ENCODE measurements at regions not wholly inside any gene's neighbourhood (a gene's known extent, or its start where the extent isn't known, plus 50 kb on each side); places are given as distances from the start of the nearest gene placed in this dataset.

GRCh38 chr14:95008445-95009217 is 148.7 kb downstream of the DICER1 start:
- peak; percentile 92 for ATAC-seq
- TF ChIP-seq TCF4 (CRISPR knock-in tag; IDR thresholded peaks at IDR 0.05; ENCODE audit: borderline replicate concordance) (peak; percentile 92), PPARA (CRISPR knock-in tag; IDR thresholded peaks at IDR 0.05; ENCODE audit: borderline replicate concordance) (no peak), TSHZ2 (CRISPR knock-in tag; IDR thresholded peaks at IDR 0.05) (peak; percentile 93), ISL1 (CRISPR knock-in tag; IDR thresholded peaks at IDR 0.05) (peak; percentile 95), PATZ1 (CRISPR knock-in tag; IDR thresholded peaks at IDR 0.05; ENCODE audit: borderline replicate concordance) (peak; percentile 78; the same call in 1 of the 2 replicates), TOX (CRISPR knock-in tag; IDR thresholded peaks at IDR 0.05; ENCODE audit: borderline replicate concordance) (peak; percentile 80; the same call in 1 of the 2 replicates), CSDC2 (CRISPR knock-in tag; IDR thresholded peaks at IDR 0.05) (no peak), ESRRG (CRISPR knock-in tag; IDR thresholded peaks at IDR 0.05) (peak; percentile 73; the same call in 1 of the 2 replicates), ZFP3 (CRISPR knock-in tag; IDR thresholded peaks at IDR 0.05) (0 out of 2 replicates have a peak, but pooled peaks have one; percentile 50), OSR1 (CRISPR knock-in tag; IDR thresholded peaks at IDR 0.05) (no peak), ZC3H10 (CRISPR knock-in tag; IDR thresholded peaks at IDR 0.05) (no peak)
- TF ChIP-seq, protein P1, sequence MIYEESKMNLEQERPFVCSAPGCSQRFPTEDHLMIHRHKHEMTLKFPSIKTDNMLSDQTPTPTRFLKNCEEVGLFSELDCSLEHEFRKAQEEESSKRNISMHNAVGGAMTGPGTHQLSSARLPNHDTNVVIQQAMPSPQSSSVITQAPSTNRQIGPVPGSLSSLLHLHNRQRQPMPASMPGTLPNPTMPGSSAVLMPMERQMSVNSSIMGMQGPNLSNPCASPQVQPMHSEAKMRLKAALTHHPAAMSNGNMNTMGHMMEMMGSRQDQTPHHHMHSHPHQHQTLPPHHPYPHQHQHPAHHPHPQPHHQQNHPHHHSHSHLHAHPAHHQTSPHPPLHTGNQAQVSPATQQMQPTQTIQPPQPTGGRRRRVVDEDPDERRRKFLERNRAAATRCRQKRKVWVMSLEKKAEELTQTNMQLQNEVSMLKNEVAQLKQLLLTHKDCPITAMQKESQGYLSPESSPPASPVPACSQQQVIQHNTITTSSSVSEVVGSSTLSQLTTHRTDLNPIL (CRISPR knock-in tag; IDR thresholded peaks at IDR 0.05; ENCODE audit: low read depth): 0 out of 2 replicates have a peak, but pooled peaks have one; percentile 35
- TF ChIP-seq, protein P2, sequence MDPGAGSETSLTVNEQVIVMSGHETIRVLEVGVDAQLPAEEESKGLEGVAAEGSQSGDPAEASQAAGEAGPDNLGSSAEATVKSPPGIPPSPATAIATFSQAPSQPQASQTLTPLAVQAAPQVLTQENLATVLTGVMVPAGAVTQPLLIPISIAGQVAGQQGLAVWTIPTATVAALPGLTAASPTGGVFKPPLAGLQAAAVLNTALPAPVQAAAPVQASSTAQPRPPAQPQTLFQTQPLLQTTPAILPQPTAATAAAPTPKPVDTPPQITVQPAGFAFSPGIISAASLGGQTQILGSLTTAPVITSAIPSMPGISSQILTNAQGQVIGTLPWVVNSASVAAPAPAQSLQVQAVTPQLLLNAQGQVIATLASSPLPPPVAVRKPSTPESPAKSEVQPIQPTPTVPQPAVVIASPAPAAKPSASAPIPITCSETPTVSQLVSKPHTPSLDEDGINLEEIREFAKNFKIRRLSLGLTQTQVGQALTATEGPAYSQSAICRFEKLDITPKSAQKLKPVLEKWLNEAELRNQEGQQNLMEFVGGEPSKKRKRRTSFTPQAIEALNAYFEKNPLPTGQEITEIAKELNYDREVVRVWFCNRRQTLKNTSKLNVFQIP (CRISPR knock-in tag; IDR thresholded peaks at IDR 0.05; ENCODE audit: borderline replicate concordance, low read depth): peak; percentile 56; the same call in 1 of the 2 replicates
- TF ChIP-seq, protein P3, sequence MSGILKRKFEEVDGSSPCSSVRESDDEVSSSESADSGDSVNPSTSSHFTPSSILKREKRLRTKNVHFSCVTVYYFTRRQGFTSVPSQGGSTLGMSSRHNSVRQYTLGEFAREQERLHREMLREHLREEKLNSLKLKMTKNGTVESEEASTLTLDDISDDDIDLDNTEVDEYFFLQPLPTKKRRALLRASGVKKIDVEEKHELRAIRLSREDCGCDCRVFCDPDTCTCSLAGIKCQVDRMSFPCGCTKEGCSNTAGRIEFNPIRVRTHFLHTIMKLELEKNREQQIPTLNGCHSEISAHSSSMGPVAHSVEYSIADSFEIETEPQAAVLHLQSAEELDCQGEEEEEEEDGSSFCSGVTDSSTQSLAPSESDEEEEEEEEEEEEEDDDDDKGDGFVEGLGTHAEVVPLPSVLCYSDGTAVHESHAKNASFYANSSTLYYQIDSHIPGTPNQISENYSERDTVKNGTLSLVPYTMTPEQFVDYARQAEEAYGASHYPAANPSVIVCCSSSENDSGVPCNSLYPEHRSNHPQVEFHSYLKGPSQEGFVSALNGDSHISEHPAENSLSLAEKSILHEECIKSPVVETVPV (CRISPR knock-in tag; IDR thresholded peaks at IDR 0.05): peak; percentile 81; the same call in 1 of the 2 replicates

- no peak for ATAC-seq
- TF ChIP-seq PATZ1 (CRISPR knock-in tag; IDR thresholded peaks at IDR 0.05; ENCODE audit: borderline replicate concordance): no peak
- TF ChIP-seq, protein P3 (CRISPR knock-in tag; IDR thresholded peaks at IDR 0.05): no peak
- TF ChIP-seq ZC3H10 (CRISPR knock-in tag; IDR thresholded peaks at IDR 0.05): no peak
- no peak for TF ChIP-seq SNAI2 (CRISPR knock-in tag; IDR thresholded peaks at IDR 0.05)
Measured at GRCh38 chr14:95007921-95008320, 149.4 kb downstream of the DICER1 start.
